B cell (primary cell): ENCODE measurements at regions not wholly inside any gene's neighbourhood (a gene's known extent, or its start where the extent isn't known, plus 50 kb on each side); places are given as distances from the start of the nearest gene placed in this dataset.

Experiments
- ATAC-seq: fragments of 200-7000 bp; cut with Tn5 transposase; one replicate; pipeline ENCODE4 v1.10.0; 2021; ENCODE audit warnings: low read depth, mild to moderate bottlenecking, moderate number of reproducible peaks, moderate library complexity
- CTCF ChIA-PET: fragments of 350-600 bp; sonication (Branson Sonifier 250); formaldehyde crosslinking; loops from one replicate; lab custom pipeline; 2021; ENCODE audit warnings: antibody characterized with exemption, inconsistent platforms; lab: Charles Lee
- POLR2A ChIA-PET: fragments of 350-600 bp; sonication (Branson Sonifier 250); formaldehyde crosslinking; loops from one replicate; lab custom pipeline; 2021; ENCODE audit warnings: antibody characterized with exemption; lab: Charles Lee
- DNase-seq: peaks from one replicate; pipeline ENCODE4 v3.0.0; 2013
- H2AFZ ChIP-seq: 2 replicates; pipeline ENCODE4 v1.6.1; 2012; ENCODE audit warnings: mild to moderate bottlenecking, low read depth, low read length; ENCODE audit not compliant: insufficient read depth, poor library complexity, severe bottlenecking
- H3K27ac ChIP-seq, 2 donors: 1 replicate in 1 of 2; 2 replicates in 1 of 2; pipeline ENCODE4 v1.5.1; 2012 to 2013; ENCODE audit warnings: low read length in 2 of 2, mild to moderate bottlenecking in 2 of 2, moderate library complexity in 1 of 2
- H3K27me3 ChIP-seq, 4 experiments: fragments of 200-600 bp in 1 of 4; sonication (generic) in 1 of 4; replicated peaks in 1 of 4; 1 replicate in 2 of 4; 2 replicates in 2 of 4; pipeline versions ENCODE4 v1.6.1 to v1.7.0; 2013 to 2016; ENCODE audit warnings: low read length in 3 of 4, mild to moderate bottlenecking in 2 of 4, mixed read lengths in 1 of 4, moderate library complexity in 1 of 4; ENCODE audit not compliant: insufficient read depth in 4 of 4, control insufficient read depth in 3 of 4; ENCODE audit errors: control extremely low read depth in 1 of 4
- H3K36me3 ChIP-seq, 2 experiments: replicated peaks in 1 of 2; 1 replicate in 1 of 2; 2 replicates in 1 of 2; pipeline versions ENCODE4 v1.6.1 to v1.7.1; 2013; ENCODE audit warnings: low read length in 1 of 2; ENCODE audit not compliant: insufficient read depth in 2 of 2, control insufficient read depth in 1 of 2; ENCODE audit errors: control extremely low read depth in 1 of 2, extremely low read depth in 1 of 2
- H3K4me1 ChIP-seq, 2 donors: fragments of 200-600 bp in 1 of 2; sonication (generic) in 1 of 2; 1 replicate in 1 of 2; 2 replicates in 1 of 2; pipeline versions ENCODE4 v1.5.1 to v1.6.1; 2013 to 2017; ENCODE audit warnings: low read length in 2 of 2; ENCODE audit not compliant: control insufficient read depth in 2 of 2, insufficient read depth in 2 of 2
- H3K4me2 ChIP-seq: replicated peaks from 2 replicates; pipeline ENCODE3; 2012; ENCODE audit warnings: mild to moderate bottlenecking, low read depth, low read length; ENCODE audit not compliant: poor library complexity, severe bottlenecking
- H3K4me3 ChIP-seq, 5 experiments: fragments of 200-600 bp in 1 of 5; sonication (generic) in 1 of 5; 1 replicate in 3 of 5; 2 replicates in 2 of 5; pipeline versions ENCODE4 v1.5.1 to v1.7.0; 2011 to 2016; ENCODE audit warnings: low read length in 4 of 5, mild to moderate bottlenecking in 4 of 5, low read depth in 2 of 5, control low read depth in 1 of 5, moderate library complexity in 1 of 5; ENCODE audit not compliant: insufficient read depth in 1 of 5; ENCODE audit errors: control extremely low read depth in 1 of 5, extremely low read depth in 1 of 5
- H3K79me2 ChIP-seq: fragments of 200-600 bp; sonication (generic); one replicate; pipeline ENCODE4 v1.6.0; 2016; ENCODE audit warnings: low read length; ENCODE audit not compliant: control insufficient read depth, insufficient read depth
- H3K9ac ChIP-seq: fragments of 200-600 bp; sonication (generic); 2 replicates; pipeline ENCODE4 v1.6.1; 2017; ENCODE audit warnings: mild to moderate bottlenecking, low read length, moderate library complexity
- H3K9me3 ChIP-seq, 3 donors: one replicate each; pipeline versions ENCODE4 v1.6.1 to v1.7.1; 2013; ENCODE audit warnings: low read length in 2 of 3; ENCODE audit not compliant: control insufficient read depth in 2 of 3, insufficient read depth in 1 of 3; ENCODE audit errors: control extremely low read depth in 1 of 3
- H4K20me1 ChIP-seq: 2 replicates; pipeline ENCODE4 v1.6.0; 2012; ENCODE audit warnings: mild to moderate bottlenecking, low read length; ENCODE audit not compliant: insufficient read depth, control insufficient read depth, poor library complexity, severe bottlenecking
- H3K27ac Mint-ChIP-seq: one replicate; pipeline ENCODE4 v1.8.0; 2021; ENCODE audit warnings: mixed read lengths
- H3K27me3 Mint-ChIP-seq: one replicate; pipeline ENCODE4 v1.8.0; 2021; ENCODE audit warnings: mixed read lengths
- H3K4me1 Mint-ChIP-seq: one replicate; pipeline ENCODE4 v1.8.0; 2021; ENCODE audit warnings: mixed read lengths
- H3K4me3 Mint-ChIP-seq: one replicate; pipeline ENCODE4 v1.8.0; 2021; ENCODE audit warnings: mixed read lengths
- H3K9me3 Mint-ChIP-seq: one replicate; pipeline ENCODE4 v1.8.0; 2022; ENCODE audit warnings: mixed read lengths; ENCODE audit not compliant: insufficient read depth
- EZH2 ChIP-seq: IDR thresholded peaks from 2 replicates; pipeline ENCODE4 v1.6.1; 2012; ENCODE audit warnings: borderline replicate concordance, low read depth, mild to moderate bottlenecking, moderate library complexity, low read length; ENCODE audit not compliant: insufficient read depth, poor library complexity, severe bottlenecking
- WGBS: methylation state at CpG from one replicate; pipeline ENCODE4 v1.1.5; 2013; ENCODE audit warnings: missing lambda C conversion rate; ENCODE audit not compliant: insufficient coverage; 5-methylcytosine and 5-hydroxymethylcytosine counted together
- intact Hi-C: fragments of 100-400 bp; cut with micrococcal nuclease; formaldehyde crosslinking; loops from one replicate; pipeline ENCODE4 v1.10.0; 2022
- TF ChIP-seq, protein P1 (sequence below): fragments of 200-600 bp; IDR thresholded peaks from one replicate; pipeline ENCODE4 v1.8.0; 2022; ENCODE audit warnings: antibody characterized with exemption, mild to moderate bottlenecking

DNA sequence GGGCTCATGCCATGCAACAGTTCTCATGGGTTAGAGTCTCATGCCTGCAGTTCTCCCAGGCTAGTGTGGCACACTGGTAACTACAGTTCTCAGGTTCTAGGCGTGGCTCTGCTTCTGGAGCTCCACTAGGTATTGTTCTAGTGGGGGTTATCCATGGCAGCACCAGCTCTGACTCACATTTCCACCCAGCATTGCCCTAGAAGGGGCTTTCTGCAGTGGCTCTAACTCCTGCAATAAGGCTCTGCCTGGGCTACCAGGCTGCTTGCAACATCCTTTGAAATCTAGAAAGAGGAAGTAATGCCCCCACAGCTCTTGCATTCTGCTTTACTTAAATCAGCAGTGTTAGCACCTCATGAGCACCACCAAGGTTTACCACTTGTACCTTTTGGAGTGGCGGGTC, 220.3 kb upstream of the ARID2 start:
- intact Hi-C loops = no loop called here

DNA sequence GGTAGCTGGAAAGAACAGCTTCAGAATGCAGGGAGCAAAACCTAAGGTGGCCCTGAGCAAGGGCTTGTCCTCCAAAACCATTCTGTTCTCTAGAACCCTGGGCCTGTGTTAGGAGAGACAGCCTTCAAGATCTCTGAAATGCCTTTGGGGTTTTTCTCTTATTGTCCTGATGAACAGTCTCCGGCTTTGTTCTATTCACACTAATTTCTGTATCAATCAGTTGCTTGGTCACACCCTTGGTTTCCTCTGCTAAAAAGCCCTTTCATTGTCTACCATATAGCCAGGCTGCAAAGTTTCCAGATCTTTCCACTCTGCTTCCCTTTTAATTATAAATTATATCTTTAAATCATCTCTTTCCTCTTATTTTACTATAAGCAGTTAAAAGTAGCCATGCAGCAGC, 219.9 kb upstream of the ARID2 start:
- no peak overlapping the region for H3K27ac ChIP-seq
- no peak overlapping the region for H3K4me3 Mint-ChIP-seq
- intact Hi-C loops = no loop called here
- H3K27me3 Mint-ChIP-seq = peaks cover 3% of the 10 kb centered on the region
- no peak overlapping the region for H3K27ac Mint-ChIP-seq
- no peaks in the 10 kb centered on the region for H3K4me1 ChIP-seq
- ChIA-PET CTCF (interaction anchor here (0.8 kb wide), 1 partner anchor 34 kb away, joined by 3 read pairs; no protein-coding TSS in a partner anchor), POLR2A (no interaction called here)
- no peak overlapping the region for H3K4me2 ChIP-seq
- peaks cover 0 to 8% (median 0%) of the 10 kb centered on the region in 3 donors for H3K9me3 ChIP-seq
- DNase-seq (no peak), ATAC-seq (no peak)
- peaks cover 8% of the 10 kb centered on the region for H3K9me3 Mint-ChIP-seq
- H3K36me3 ChIP-seq = no peaks in the 10 kb centered on the region
- no peaks in the 10 kb centered on the region for H3K27me3 ChIP-seq
- no peak overlapping the region for H2AFZ ChIP-seq
- no peak overlapping the region for H3K9ac ChIP-seq
- WGBS = no CpG with 5 or more reads among the region's 1 CpG
- no peak overlapping the region for H3K4me3 ChIP-seq
- H3K4me1 Mint-ChIP-seq = no peaks in the 10 kb centered on the region
- no peaks in the 10 kb centered on the region for H4K20me1 ChIP-seq
- TF ChIP-seq, protein P1, sequence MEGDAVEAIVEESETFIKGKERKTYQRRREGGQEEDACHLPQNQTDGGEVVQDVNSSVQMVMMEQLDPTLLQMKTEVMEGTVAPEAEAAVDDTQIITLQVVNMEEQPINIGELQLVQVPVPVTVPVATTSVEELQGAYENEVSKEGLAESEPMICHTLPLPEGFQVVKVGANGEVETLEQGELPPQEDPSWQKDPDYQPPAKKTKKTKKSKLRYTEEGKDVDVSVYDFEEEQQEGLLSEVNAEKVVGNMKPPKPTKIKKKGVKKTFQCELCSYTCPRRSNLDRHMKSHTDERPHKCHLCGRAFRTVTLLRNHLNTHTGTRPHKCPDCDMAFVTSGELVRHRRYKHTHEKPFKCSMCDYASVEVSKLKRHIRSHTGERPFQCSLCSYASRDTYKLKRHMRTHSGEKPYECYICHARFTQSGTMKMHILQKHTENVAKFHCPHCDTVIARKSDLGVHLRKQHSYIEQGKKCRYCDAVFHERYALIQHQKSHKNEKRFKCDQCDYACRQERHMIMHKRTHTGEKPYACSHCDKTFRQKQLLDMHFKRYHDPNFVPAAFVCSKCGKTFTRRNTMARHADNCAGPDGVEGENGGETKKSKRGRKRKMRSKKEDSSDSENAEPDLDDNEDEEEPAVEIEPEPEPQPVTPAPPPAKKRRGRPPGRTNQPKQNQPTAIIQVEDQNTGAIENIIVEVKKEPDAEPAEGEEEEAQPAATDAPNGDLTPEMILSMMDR = no peak
- no peak for TF ChIP-seq EZH2
- H3K79me2 ChIP-seq = no peaks in the 10 kb centered on the region

More for the DNA sequence above, 220.3 kb upstream of the ARID2 start:
- Histone ChIP-seq H3K27ac (no peak overlapping the region), H4K20me1 (no peaks in the 10 kb centered on the region), H2AFZ (peak overlapping the region; percentile 9), H3K9ac (no peak overlapping the region), H3K4me3 (no peak overlapping the region), H3K36me3 (no peaks in the 10 kb centered on the region), H3K27me3 (no peaks in the 10 kb centered on the region), H3K79me2 (no peaks in the 10 kb centered on the region), H3K4me1 (no peaks in the 10 kb centered on the region), H3K9me3 (peaks cover 0 to 8% (median 0%) of the 10 kb centered on the region in 3 donors), H3K4me2 (no peak overlapping the region)
- CTCF ChIA-PET = interaction anchor here (0.8 kb wide), 1 partner anchor 35 kb away, joined by 3 read pairs; no protein-coding TSS in a partner anchor
- Mint-ChIP-seq H3K4me1 (no peaks in the 10 kb centered on the region), H3K27ac (no peak overlapping the region), H3K9me3 (peaks cover 8% of the 10 kb centered on the region), H3K27me3 (peaks cover 3% of the 10 kb centered on the region), H3K4me3 (no peak overlapping the region)
- TF ChIP-seq, protein P1 = no peak
- TF ChIP-seq EZH2 = no peak
- DNase-seq (no peak), ATAC-seq (peak; percentile 24)
- WGBS = no CpG with 5 or more reads among the region's 2 CpGs
- POLR2A ChIA-PET = no interaction called here
